BJ (cell line): ENCODE measurements at regions not wholly inside any gene's neighbourhood (a gene's known extent, or its start where the extent isn't known, plus 50 kb on each side); places are given as distances from the start of the nearest gene placed in this dataset.

Experiments
- CTCF ChIA-PET: fragments of 350-600 bp; formaldehyde crosslinking; extraction: SDS; loops from one replicate; lab custom pipeline; 2021; ENCODE audit warnings: antibody characterized with exemption, inconsistent platforms; lab: Yijun Ruan, JAX
- POLR2A ChIA-PET: fragments of 300-600 bp; sonication (Branson Sonifier 250); formaldehyde crosslinking; extraction: SDS; loops from one replicate; lab custom pipeline; 2021; ENCODE audit warnings: antibody characterized with exemption; lab: Charles Lee
- DNase-seq: peaks from one replicate; pipeline ENCODE4 v3.0.0-alpha.2; 2011; ENCODE audit warnings: low read depth
- H3K27me3 ChIP-seq: 2 replicates; pipeline ENCODE4 v1.6.0; 2011; ENCODE audit warnings: low read length; ENCODE audit not compliant: control insufficient read depth, insufficient read depth
- H3K36me3 ChIP-seq: 2 replicates; pipeline ENCODE4 v1.5.1; 2011; ENCODE audit warnings: low read length; ENCODE audit not compliant: control insufficient read depth, insufficient read depth
- H3K4me3 ChIP-seq: 2 replicates; pipeline ENCODE4 v1.5.1; 2011; ENCODE audit warnings: low read depth, mild to moderate bottlenecking, control low read depth, low read length
- CTCF ChIP-seq: IDR thresholded peaks from 2 replicates; pipeline ENCODE4 v1.5.1; 2011; ENCODE audit warnings: low read depth, mild to moderate bottlenecking, control low read depth, inconsistent platforms, low read length, moderate library complexity; ENCODE audit not compliant: insufficient read depth

DNA sequence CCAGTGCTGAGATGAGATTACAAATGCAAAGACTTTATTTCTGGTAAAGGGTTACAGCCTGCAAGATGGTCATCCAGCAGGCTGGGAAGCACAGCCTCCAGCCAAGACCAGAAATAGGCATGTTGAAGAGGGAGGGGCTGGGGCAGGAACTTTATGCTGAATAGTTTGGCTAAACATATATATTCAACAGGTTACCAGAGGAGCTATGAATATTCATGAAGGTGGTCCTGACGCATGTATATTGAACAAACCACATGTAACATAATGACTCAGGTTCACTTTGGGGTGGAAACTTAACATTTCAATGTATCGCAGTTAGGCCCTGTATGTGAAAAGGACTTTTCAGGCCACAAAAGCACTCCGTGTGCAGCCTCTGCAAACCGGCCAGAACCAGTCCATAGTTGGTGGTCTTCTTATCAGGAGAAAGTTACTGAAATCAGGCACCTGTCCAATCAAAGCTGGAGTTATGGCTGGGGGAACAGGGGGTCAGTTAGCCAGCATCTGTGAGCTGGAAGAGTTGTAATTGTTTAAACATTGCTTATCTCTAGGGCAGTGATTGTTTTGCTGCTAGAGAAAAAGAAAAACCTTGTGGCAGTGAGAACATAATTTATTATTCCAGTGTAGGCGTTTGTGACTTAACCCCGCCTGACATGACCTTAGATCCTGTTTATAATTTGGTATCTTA lies 372.9 kb upstream of the AUTS2 start:
- POLR2A ChIA-PET, result no interaction called here
- no peak for DNase-seq
- Histone ChIP-seq H3K27me3 (no peaks in the 10 kb centered on the region), H3K36me3 (no peaks in the 10 kb centered on the region), H3K4me3 (no peak overlapping the region)
- no peak for TF ChIP-seq CTCF
- CTCF ChIA-PET, result no interaction called here

DNA sequence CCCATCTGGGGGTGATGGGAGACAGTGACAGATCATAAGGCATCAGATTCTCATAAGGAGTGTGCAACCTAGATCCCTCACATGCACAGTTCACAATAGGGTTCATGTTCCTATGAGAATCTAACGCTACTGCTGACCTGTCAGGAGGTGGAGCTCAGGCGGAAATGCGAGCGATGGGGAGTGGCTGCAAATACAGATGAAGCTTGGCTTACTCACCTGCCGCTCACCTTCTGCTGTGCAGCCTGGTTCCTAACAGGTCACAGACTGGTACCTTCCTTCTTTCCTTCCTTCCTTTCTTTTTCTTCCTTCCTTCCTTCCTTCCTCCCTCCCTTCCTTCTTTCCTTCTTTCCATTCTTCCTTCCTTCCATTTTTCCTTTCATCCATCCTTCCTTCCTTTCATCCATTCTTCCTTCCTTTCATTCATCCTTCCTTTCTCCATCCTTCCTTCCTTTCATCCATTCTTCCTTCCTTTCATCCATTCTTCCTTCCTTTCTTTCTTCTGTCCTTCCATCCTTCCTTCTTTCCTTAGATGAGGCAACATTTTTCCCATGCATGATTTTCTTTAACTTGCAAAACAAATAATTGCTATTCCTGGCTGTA lies 370.0 kb upstream of the AUTS2 start:
- Histone ChIP-seq H3K4me3 (no peak overlapping the region), H3K27me3 (no peaks in the 10 kb centered on the region), H3K36me3 (no peaks in the 10 kb centered on the region)
- TF ChIP-seq CTCF, result no peak
- no peak for DNase-seq
- POLR2A ChIA-PET, result no interaction called here
- CTCF ChIA-PET, result no interaction called here

GRCh38 chr7:69232445-69233376 lies 365.6 kb upstream of the AUTS2 start:
- no peak overlapping the region for H3K4me3 ChIP-seq
- ChIA-PET POLR2A (no interaction called here), CTCF (no interaction called here)
- no peak for TF ChIP-seq CTCF
- H3K27me3 ChIP-seq, result no peaks in the 10 kb centered on the region
- no peaks in the 10 kb centered on the region for H3K36me3 ChIP-seq
- no peak for DNase-seq

GRCh38 chr7:69237541-69237940 lies 360.7 kb upstream of the AUTS2 start:
- CTCF ChIA-PET, result no interaction called here
- Histone ChIP-seq H3K27me3 (no peaks in the 10 kb centered on the region), H3K36me3 (no peaks in the 10 kb centered on the region), H3K4me3 (no peak overlapping the region)
- POLR2A ChIA-PET, result no interaction called here
- TF ChIP-seq CTCF, result no peak
- no peak for DNase-seq

DNA sequence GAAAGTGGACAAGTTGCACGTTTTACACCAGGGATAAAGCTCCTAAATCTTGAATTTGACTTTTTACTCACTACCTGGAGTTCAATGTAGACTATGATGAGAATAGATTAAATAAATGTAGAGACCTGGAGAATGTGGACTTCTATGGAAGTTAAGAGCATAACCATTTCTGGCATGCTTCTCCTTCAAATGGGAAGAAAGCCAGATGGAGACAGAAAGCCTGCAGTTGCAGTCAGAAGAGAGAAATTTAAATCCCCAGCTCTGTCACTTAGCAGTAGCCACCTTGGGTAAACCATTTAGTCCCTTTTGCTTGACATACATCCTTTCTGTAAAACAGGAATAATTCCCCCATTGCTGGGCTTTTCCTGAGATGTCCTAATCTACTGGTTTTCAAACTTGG lies 355.3 kb upstream of the AUTS2 start:
- Histone ChIP-seq H3K36me3 (no peaks in the 10 kb centered on the region), H3K27me3 (no peaks in the 10 kb centered on the region), H3K4me3 (no peak overlapping the region)
- no peak for DNase-seq
- CTCF ChIA-PET, result no interaction called here
- no peak for TF ChIP-seq CTCF
- POLR2A ChIA-PET, result no interaction called here
